HEK293 (cell line): ENCODE measurements at regions not wholly inside any gene's neighbourhood (a gene's known extent, or its start where the extent isn't known, plus 50 kb on each side); places are given as distances from the start of the nearest gene placed in this dataset.

Experiments used
- CTCF ChIA-PET: fragments of 350-600 bp; formaldehyde crosslinking; extraction: SDS; loops from one replicate; lab custom pipeline; 2021; ENCODE audit warnings: antibody characterized with exemption; lab: Yijun Ruan, JAX
- POLR2A ChIA-PET: fragments of 300-600 bp; formaldehyde crosslinking; extraction: SDS; loops from one replicate; lab custom pipeline; 2020; ENCODE audit warnings: antibody characterized with exemption, inconsistent platforms; lab: Yijun Ruan, JAX
- H3K27ac ChIP-seq: fragments of 200-500 bp; sonication (Bioruptor generic); 2 replicates; pipeline ENCODE4 v1.5.1; 2014; ENCODE audit warnings: low read depth, low read length, control low read depth, inconsistent platforms; ENCODE audit errors: extremely low read depth
- H3K36me3 ChIP-seq, 2 experiments: fragments of 200-500 bp in 1 of 2; sonication (Bioruptor generic) in 1 of 2; 1 replicate in 1 of 2; 2 replicates in 1 of 2; pipeline ENCODE4 v1.5.1; 2014 to 2017; ENCODE audit warnings: inconsistent platforms in 2 of 2, low read length in 2 of 2; ENCODE audit not compliant: control insufficient read depth in 2 of 2, insufficient read depth in 1 of 2
- H3K4me1 ChIP-seq: fragments of 200-500 bp; sonication (Bioruptor generic); 2 replicates; pipeline ENCODE4 v1.5.1; 2014; ENCODE audit warnings: mild to moderate bottlenecking, low read length, inconsistent platforms; ENCODE audit not compliant: control insufficient read depth, insufficient read depth
- H3K4me3 ChIP-seq: 2 replicates; pipeline ENCODE4 v1.5.1; 2011; ENCODE audit warnings: low read depth, mild to moderate bottlenecking, control low read depth, low read length, moderate library complexity
- H3K9me3 ChIP-seq: fragments of 200-500 bp; sonication (Bioruptor generic); 2 replicates; pipeline ENCODE4 v1.5.1; 2014; ENCODE audit warnings: low read depth, low read length, inconsistent platforms; ENCODE audit not compliant: control insufficient read depth, insufficient read depth
- IKZF3 ChIP-seq: fragments of 450-650 bp; IDR thresholded peaks from 2 replicates; pipeline ENCODE4 v1.5.0; 2018; ENCODE audit warnings: missing biosample characterization, mild to moderate bottlenecking, missing genetic modification characterization, moderate library complexity
- MYNN ChIP-seq: fragments of 450-650 bp; formaldehyde crosslinking; IDR thresholded peaks from 2 replicates; pipeline ENCODE4 v1.5.1; 2016; ENCODE audit warnings: missing biosample characterization, missing genetic modification characterization, borderline replicate concordance
- ZBTB17 ChIP-seq: fragments of 450-650 bp; formaldehyde crosslinking; IDR thresholded peaks from 2 replicates; pipeline ENCODE4 v1.5.1; 2016; ENCODE audit warnings: missing biosample characterization, missing genetic modification characterization
- ZBTB21 ChIP-seq: fragments of 450-650 bp; formaldehyde crosslinking; IDR thresholded peaks from 2 replicates; pipeline ENCODE4 v1.5.1; 2017; ENCODE audit warnings: missing biosample characterization, missing genetic modification characterization
- ZBTB8A ChIP-seq: fragments of 450-650 bp; formaldehyde crosslinking; IDR thresholded peaks from 2 replicates; pipeline ENCODE4 v1.5.1; 2016; ENCODE audit warnings: missing biosample characterization, missing genetic modification characterization
- ZNF114 ChIP-seq: fragments of 450-650 bp; formaldehyde crosslinking; IDR thresholded peaks from 2 replicates; pipeline ENCODE4 v1.5.0; 2017; ENCODE audit warnings: missing biosample characterization, missing genetic modification characterization
- ZNF121 ChIP-seq: fragments of 450-650 bp; formaldehyde crosslinking; IDR thresholded peaks from 2 replicates; pipeline ENCODE4 v1.5.1; 2016; ENCODE audit warnings: missing biosample characterization, missing genetic modification characterization
- ZNF132 ChIP-seq: fragments of 450-650 bp; formaldehyde crosslinking; IDR thresholded peaks from 2 replicates; pipeline ENCODE4 v1.5.1; 2017; ENCODE audit warnings: missing biosample characterization, missing genetic modification characterization, borderline replicate concordance
- ZNF2 ChIP-seq: fragments of 450-650 bp; formaldehyde crosslinking; IDR thresholded peaks from 2 replicates; pipeline ENCODE4 v1.5.1; 2016; ENCODE audit warnings: missing biosample characterization, missing genetic modification characterization
- ZNF211 ChIP-seq: fragments of 450-650 bp; formaldehyde crosslinking; IDR thresholded peaks from 2 replicates; pipeline ENCODE4 v1.5.1; 2016; ENCODE audit warnings: low read depth, missing biosample characterization, missing genetic modification characterization
- ZNF24 ChIP-seq: fragments of 450-650 bp; formaldehyde crosslinking; IDR thresholded peaks from 2 replicates; pipeline ENCODE4 v1.5.1; 2016; ENCODE audit warnings: missing biosample characterization, missing genetic modification characterization
- ZNF366 ChIP-seq: fragments of 450-650 bp; formaldehyde crosslinking; conservative IDR thresholded peaks from 2 replicates; pipeline ENCODE4 v1.5.1; 2016; ENCODE audit warnings: missing biosample characterization, missing genetic modification characterization
- ZNF610 ChIP-seq: fragments of 450-650 bp; formaldehyde crosslinking; IDR thresholded peaks from 2 replicates; pipeline ENCODE4 v1.5.1; 2016; ENCODE audit warnings: missing biosample characterization, missing genetic modification characterization, borderline replicate concordance
- ZNF623 ChIP-seq: fragments of 450-650 bp; formaldehyde crosslinking; IDR thresholded peaks from 2 replicates; pipeline ENCODE4 v1.5.1; 2016; ENCODE audit warnings: missing biosample characterization, missing genetic modification characterization
- ZNF645 ChIP-seq: fragments of 450-650 bp; formaldehyde crosslinking; IDR thresholded peaks from 2 replicates; pipeline ENCODE4; 2016; ENCODE audit warnings: missing biosample characterization, missing genetic modification characterization
- ZNF664 ChIP-seq: fragments of 450-650 bp; formaldehyde crosslinking; IDR thresholded peaks from 2 replicates; pipeline ENCODE4 v1.5.1; 2016; ENCODE audit warnings: missing biosample characterization, missing genetic modification characterization
- ZNF76 ChIP-seq: fragments of 450-650 bp; formaldehyde crosslinking; IDR thresholded peaks from 2 replicates; pipeline ENCODE4; 2016; ENCODE audit warnings: low read depth, missing biosample characterization, missing genetic modification characterization, borderline replicate concordance
- ZNF791 ChIP-seq: fragments of 450-650 bp; formaldehyde crosslinking; IDR thresholded peaks from 2 replicates; pipeline ENCODE4 v1.5.1; 2016; ENCODE audit warnings: missing biosample characterization, missing genetic modification characterization
- TF ChIP-seq, protein P1 (sequence below): fragments of 450-650 bp; formaldehyde crosslinking; IDR thresholded peaks from 2 replicates; pipeline ENCODE4 v1.5.1; 2016; ENCODE audit warnings: missing biosample characterization, missing genetic modification characterization
- TF ChIP-seq, protein P2 (sequence below): fragments of 450-650 bp; formaldehyde crosslinking; IDR thresholded peaks from 2 replicates; pipeline ENCODE4 v1.5.1; 2016; ENCODE audit warnings: missing biosample characterization, missing genetic modification characterization
- TF ChIP-seq, protein P3 (sequence below): fragments of 450-650 bp; formaldehyde crosslinking; IDR thresholded peaks from 2 replicates; pipeline ENCODE4 v1.5.1; 2017; ENCODE audit warnings: missing biosample characterization, missing genetic modification characterization
- TF ChIP-seq, protein P4 (sequence below): fragments of 450-650 bp; formaldehyde crosslinking; conservative IDR thresholded peaks from 2 replicates; pipeline ENCODE4 v1.5.1; 2016; ENCODE audit warnings: low read depth, missing biosample characterization, missing genetic modification characterization
- TF ChIP-seq, protein P5 (sequence below): fragments of 450-650 bp; formaldehyde crosslinking; IDR thresholded peaks from 2 replicates; pipeline ENCODE4 v1.5.1; 2016; ENCODE audit warnings: missing biosample characterization, missing genetic modification characterization

DNA sequence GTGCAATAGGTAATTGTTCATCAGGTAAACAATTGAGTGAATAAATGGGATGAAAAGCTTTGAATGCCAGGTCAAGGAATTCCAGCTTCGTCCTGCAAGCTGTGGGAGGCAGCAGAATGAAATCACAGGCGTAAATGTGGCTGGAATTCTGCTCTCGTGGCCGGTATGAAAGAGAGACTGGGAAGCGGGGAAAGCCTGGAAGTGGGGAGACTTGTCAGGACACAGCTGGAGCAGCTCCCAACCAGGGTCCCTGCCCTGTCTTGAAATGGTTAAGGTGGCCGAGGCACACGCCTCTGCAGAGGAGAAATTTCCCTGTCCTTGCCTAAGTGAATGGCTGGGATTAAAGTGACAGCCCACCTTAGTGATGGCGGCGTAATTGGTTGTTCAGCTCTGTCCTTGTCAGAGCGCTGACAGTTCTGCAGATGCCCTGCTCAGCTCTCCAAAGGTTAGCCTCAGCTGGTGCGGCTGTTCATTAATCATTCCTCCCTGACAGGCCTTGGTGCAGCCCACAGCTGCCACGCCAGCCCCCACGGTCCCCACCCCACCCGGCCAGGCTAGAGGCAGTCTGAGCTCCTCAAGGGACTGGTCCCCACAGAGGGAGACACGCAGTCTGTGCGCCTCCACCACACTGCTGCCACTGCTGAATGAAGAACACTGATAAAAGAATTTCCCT, 398.3 kb upstream of the POU3F1 start:
- no peaks in the 10 kb centered on the region for H3K36me3 ChIP-seq
- POLR2A ChIA-PET = no interaction called here
- CTCF ChIA-PET = interaction anchor here (0.5 kb wide), 1 partner anchor 41 kb away, joined by 3 read pairs; no protein-coding TSS in a partner anchor
- no peak overlapping the region for H3K27ac ChIP-seq
- H3K4me3 ChIP-seq = no peak overlapping the region
- H3K4me1 ChIP-seq = no peaks in the 10 kb centered on the region
- no peaks in the 10 kb centered on the region for H3K9me3 ChIP-seq
- TF ChIP-seq ZBTB17 (tag by site-specific recombination) (no peak), ZNF645 (tag by site-specific recombination) (no peak), ZNF211 (tag by site-specific recombination) (no peak), ZNF132 (tag by site-specific recombination) (no peak), ZNF664 (no peak), ZNF2 (tag by site-specific recombination) (no peak), ZNF610 (no peak), MYNN (tag by site-specific recombination) (no peak), ZBTB21 (tag by site-specific recombination) (no peak)
- TF ChIP-seq, protein P1, sequence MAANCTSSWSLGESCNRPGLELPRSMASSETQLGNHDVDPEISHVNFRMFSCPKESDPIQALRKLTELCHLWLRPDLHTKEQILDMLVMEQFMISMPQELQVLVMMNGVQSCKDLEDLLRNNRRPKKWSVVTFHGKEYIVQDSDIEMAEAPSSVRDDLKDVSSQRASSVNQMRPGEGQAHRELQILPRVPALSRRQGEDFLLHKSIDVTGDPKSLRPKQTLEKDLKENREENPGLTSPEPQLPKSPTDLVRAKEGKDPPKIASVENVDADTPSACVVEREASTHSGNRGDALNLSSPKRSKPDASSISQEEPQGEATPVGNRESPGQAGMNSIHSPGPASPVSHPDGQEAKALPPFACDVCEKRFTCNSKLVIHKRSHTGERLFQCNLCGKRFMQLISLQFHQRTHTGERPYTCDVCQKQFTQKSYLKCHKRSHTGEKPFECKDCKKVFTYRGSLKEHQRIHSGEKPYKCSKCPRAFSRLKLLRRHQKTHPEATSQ (tag by site-specific recombination) = no peak
- TF ChIP-seq, protein P2, sequence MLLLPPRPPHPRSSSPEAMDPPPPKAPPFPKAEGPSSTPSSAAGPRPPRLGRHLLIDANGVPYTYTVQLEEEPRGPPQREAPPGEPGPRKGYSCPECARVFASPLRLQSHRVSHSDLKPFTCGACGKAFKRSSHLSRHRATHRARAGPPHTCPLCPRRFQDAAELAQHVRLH = no peak
- TF ChIP-seq, protein P3, sequence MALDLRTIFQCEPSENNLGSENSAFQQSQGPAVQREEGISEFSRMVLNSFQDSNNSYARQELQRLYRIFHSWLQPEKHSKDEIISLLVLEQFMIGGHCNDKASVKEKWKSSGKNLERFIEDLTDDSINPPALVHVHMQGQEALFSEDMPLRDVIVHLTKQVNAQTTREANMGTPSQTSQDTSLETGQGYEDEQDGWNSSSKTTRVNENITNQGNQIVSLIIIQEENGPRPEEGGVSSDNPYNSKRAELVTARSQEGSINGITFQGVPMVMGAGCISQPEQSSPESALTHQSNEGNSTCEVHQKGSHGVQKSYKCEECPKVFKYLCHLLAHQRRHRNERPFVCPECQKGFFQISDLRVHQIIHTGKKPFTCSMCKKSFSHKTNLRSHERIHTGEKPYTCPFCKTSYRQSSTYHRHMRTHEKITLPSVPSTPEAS = no peak
- TF ChIP-seq, protein P4, sequence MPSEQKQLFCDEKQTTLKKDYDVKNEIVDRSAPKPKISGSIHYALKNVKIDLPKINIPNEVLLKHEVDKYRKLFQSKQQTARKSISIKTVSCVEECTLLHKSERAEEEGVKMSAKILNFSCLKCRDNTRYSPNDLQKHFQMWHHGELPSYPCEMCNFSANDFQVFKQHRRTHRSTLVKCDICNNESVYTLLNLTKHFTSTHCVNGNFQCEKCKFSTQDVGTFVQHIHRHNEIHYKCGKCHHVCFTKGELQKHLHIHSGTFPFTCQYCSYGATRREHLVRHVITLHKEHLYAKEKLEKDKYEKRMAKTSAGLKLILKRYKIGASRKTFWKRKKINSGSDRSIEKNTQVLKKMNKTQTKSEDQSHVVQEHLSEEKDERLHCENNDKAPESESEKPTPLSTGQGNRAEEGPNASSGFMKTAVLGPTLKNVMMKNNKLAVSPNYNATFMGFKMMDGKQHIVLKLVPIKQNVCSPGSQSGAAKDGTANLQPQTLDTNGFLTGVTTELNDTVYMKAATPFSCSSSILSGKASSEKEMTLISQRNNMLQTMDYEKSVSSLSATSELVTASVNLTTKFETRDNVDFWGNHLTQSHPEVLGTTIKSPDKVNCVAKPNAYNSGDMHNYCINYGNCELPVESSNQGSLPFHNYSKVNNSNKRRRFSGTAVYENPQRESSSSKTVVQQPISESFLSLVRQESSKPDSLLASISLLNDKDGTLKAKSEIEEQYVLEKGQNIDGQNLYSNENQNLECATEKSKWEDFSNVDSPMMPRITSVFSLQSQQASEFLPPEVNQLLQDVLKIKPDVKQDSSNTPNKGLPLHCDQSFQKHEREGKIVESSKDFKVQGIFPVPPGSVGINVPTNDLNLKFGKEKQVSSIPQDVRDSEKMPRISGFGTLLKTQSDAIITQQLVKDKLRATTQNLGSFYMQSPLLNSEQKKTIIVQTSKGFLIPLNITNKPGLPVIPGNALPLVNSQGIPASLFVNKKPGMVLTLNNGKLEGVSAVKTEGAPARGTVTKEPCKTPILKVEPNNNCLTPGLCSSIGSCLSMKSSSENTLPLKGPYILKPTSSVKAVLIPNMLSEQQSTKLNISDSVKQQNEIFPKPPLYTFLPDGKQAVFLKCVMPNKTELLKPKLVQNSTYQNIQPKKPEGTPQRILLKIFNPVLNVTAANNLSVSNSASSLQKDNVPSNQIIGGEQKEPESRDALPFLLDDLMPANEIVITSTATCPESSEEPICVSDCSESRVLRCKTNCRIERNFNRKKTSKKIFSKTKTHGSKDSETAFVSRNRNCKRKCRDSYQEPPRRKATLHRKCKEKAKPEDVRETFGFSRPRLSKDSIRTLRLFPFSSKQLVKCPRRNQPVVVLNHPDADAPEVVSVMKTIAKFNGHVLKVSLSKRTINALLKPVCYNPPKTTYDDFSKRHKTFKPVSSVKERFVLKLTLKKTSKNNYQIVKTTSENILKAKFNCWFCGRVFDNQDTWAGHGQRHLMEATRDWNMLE (tag by site-specific recombination) = no peak

GRCh38 chr1:38444311-38444710, 397.7 kb upstream of the POU3F1 start:
- no peaks in the 10 kb centered on the region for H3K36me3 ChIP-seq
- no peaks in the 10 kb centered on the region for H3K9me3 ChIP-seq
- no peak overlapping the region for H3K27ac ChIP-seq
- no peak overlapping the region for H3K4me3 ChIP-seq
- POLR2A ChIA-PET = interaction anchor here (0.5 kb wide), 1 partner anchor 16 kb away, joined by 3 read pairs; no protein-coding TSS in a partner anchor
- H3K4me1 ChIP-seq = no peaks in the 10 kb centered on the region
- CTCF ChIA-PET = interaction anchor here (0.5 kb wide), 1 partner anchor 41 kb away, joined by 3 read pairs; no protein-coding TSS in a partner anchor
- TF ChIP-seq ZNF366 (tag by site-specific recombination) (no peak), ZNF623 (no peak), ZNF121 (tag by site-specific recombination) (no peak), ZNF24 (tag by site-specific recombination) (no peak), ZNF76 (tag by site-specific recombination) (no peak), IKZF3 (tag by site-specific recombination) (no peak), ZBTB8A (tag by site-specific recombination) (no peak), ZNF114 (tag by site-specific recombination) (no peak), ZNF791 (tag by site-specific recombination) (no peak)
- TF ChIP-seq, protein P1 (tag by site-specific recombination) = no peak
- TF ChIP-seq, protein P5, sequence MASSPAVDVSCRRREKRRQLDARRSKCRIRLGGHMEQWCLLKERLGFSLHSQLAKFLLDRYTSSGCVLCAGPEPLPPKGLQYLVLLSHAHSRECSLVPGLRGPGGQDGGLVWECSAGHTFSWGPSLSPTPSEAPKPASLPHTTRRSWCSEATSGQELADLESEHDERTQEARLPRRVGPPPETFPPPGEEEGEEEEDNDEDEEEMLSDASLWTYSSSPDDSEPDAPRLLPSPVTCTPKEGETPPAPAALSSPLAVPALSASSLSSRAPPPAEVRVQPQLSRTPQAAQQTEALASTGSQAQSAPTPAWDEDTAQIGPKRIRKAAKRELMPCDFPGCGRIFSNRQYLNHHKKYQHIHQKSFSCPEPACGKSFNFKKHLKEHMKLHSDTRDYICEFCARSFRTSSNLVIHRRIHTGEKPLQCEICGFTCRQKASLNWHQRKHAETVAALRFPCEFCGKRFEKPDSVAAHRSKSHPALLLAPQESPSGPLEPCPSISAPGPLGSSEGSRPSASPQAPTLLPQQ (tag by site-specific recombination) = no peak
